ENCODE measurements at regions not wholly inside any gene's neighbourhood (a gene's known extent, or its start where the extent isn't known, plus 50 kb on each side); places are given as distances from the start of the nearest gene placed in this dataset.

DNA sequence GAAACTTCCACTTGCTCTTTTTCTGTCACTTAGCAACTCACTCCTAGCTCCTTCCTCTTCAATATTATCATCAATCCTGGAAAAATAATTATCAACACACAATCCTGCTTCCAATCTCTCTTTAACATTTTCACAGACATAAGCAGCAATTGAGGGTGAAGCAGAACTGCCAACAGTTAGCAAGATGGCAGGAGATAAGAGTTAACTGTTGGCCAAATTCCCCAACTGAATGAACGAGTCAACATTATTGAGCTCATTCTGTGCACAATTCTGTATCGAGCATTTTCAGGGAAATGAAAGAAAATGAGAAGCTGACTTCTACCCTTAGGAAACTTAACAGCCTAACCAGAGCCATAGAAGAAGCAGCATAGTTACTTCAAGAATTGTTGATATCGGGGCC lies 152.0 kb downstream of the KCNA5 start:
- CTCF ChIA-PET = no interaction called here
- POLR2A ChIA-PET = no interaction called here
- TF ChIP-seq JUN (IDR thresholded peaks at IDR 0.05; ENCODE audit: borderline replicate concordance, insufficient read depth, insufficient read length, low read depth) = no peak
- no peak for TF ChIP-seq MAX (IDR thresholded peaks at IDR 0.05; ENCODE audit: insufficient read depth, insufficient read length)
- TF ChIP-seq EZH2 (IDR thresholded peaks at IDR 0.05; ENCODE audit: borderline replicate concordance, low read depth, low read length, severe bottlenecking) = no peak
- no peak for TF ChIP-seq GATA2 (IDR thresholded peaks at IDR 0.05; ENCODE audit: insufficient read depth, insufficient read length, low read depth, low read length)
- TF ChIP-seq MYC (IDR thresholded peaks at IDR 0.05; ENCODE audit: low read depth, low read length) = no peak
- no peak for TF ChIP-seq CTCF (IDR thresholded peaks at IDR 0.05; ENCODE audit: extremely low read depth in 1 of 2, insufficient read depth in 1 of 2, low read depth in 1 of 2, low read length in 2 of 2)
- TF ChIP-seq POLR2AphosphoS5 (IDR thresholded peaks at IDR 0.05; ENCODE audit: insufficient read depth, low read depth, low read length) = no peak
- TF ChIP-seq POLR2A (IDR thresholded peaks at IDR 0.05; ENCODE audit: low read depth, low read length) = no peak
- TF ChIP-seq FOS (IDR thresholded peaks at IDR 0.05; ENCODE audit: borderline replicate concordance, insufficient read depth, low read length) = no peak
- H3K27me3 ChIP-seq (ENCODE audit: control insufficient read depth in 2 of 2, insufficient read depth in 2 of 2, low read length in 2 of 2) = no peaks in the 10 kb centered on the region
- no peaks in the 10 kb centered on the region for H3K9me1 ChIP-seq (replicated peaks; ENCODE audit: control insufficient read depth, extremely low read depth, insufficient read depth, low read length)
- BruUV-seq (replicated peaks) = no TSS peak
- H2AFZ ChIP-seq (ENCODE audit: low read depth, low read length) = no peak overlapping the region
- H3K9me3 ChIP-seq (replicated peaks; ENCODE audit: control insufficient read depth, insufficient read depth, low read length) = no peaks in the 10 kb centered on the region
- no peak overlapping the region for H3K4me3 ChIP-seq (replicated peaks in 1 of 3; ENCODE audit: insufficient read depth in 1 of 3, low read depth in 1 of 3, low read length in 3 of 3)
- no peaks in the 10 kb centered on the region for H3K36me3 ChIP-seq (ENCODE audit: control insufficient read depth in 2 of 2, extremely low read depth in 1 of 2, insufficient read depth in 2 of 2, low read length in 2 of 2)
- intact Hi-C loops (cut with micrococcal nuclease) = no loop called here
- no peaks in the 10 kb centered on the region for H4K20me1 ChIP-seq (replicated peaks; ENCODE audit: control insufficient read depth, extremely low read depth, insufficient read depth, low read length)
- H3K4me1 ChIP-seq (ENCODE audit: control insufficient read depth, extremely low read depth, insufficient read depth, low read length) = no peaks in the 10 kb centered on the region
- H3K27ac ChIP-seq (ENCODE audit: insufficient read depth, low read depth, low read length) = no peak overlapping the region
- H3K79me2 ChIP-seq (ENCODE audit: control insufficient read depth, insufficient read depth, low read length) = no peaks in the 10 kb centered on the region
- DNase-seq (ENCODE audit: low read depth, low spot score) (no peak), FAIRE-seq (no peak)
- H3K4me2 ChIP-seq (ENCODE audit: insufficient read depth, low read length) = no peak overlapping the region
- no peak overlapping the region for H3K9ac ChIP-seq (replicated peaks; ENCODE audit: extremely low read depth, insufficient read depth, low read length)
- dilution Hi-C loops (cut with MboI; ENCODE audit: extremely low pct_ligation_motif_present, low sequenced_read_pairs) = no loop called here

Data from endothelial cell of umbilical vein (primary cell).